ENCODE measurements at regions not wholly inside any gene's neighbourhood (a gene's known extent, or its start where the extent isn't known, plus 50 kb on each side); places are given as distances from the start of the nearest gene placed in this dataset.

- H3K9me3 ChIP-seq = no peaks in the 10 kb centered on the region
- intact Hi-C loops (cut with DNase I) = no loop called here
- no peak overlapping the region for H3K4me3 ChIP-seq
- H3K4me1 ChIP-seq = peaks cover 2 to 12% (median 9%) of the 10 kb centered on the region in 4 donors
- DNase-seq (ENCODE audit: extremely low spot score) = no peak
- no peak for TF ChIP-seq EP300 (IDR thresholded peaks at IDR 0.05)
- no peak for TF ChIP-seq POLR2AphosphoS5 (IDR thresholded peaks at IDR 0.05)
- no peak for TF ChIP-seq CTCF (IDR thresholded peaks at IDR 0.05)
- TF ChIP-seq POLR2A (IDR thresholded peaks at IDR 0.05; ENCODE audit: low read depth) = no peak
- H3K27ac ChIP-seq (replicated peaks in 1 of 4) = no peak overlapping the region
- no peaks in the 10 kb centered on the region for H3K36me3 ChIP-seq
- WGBS = 89% methylated on average over 3 of the region's 3 CpGs
- H3K27me3 ChIP-seq = no peaks in the 10 kb centered on the region
These were observed 146.1 kb upstream of the ADGRL2 start for GRCh38 chr1:81654657-81655056.

- H3K4me3 ChIP-seq = no peak overlapping the region
- H3K9me3 ChIP-seq = no peaks in the 10 kb centered on the region
- WGBS = 87% methylated on average over 7 of the region's 8 CpGs
- peaks cover 2 to 9% (median 7%) of the 10 kb centered on the region in 4 donors for H3K4me1 ChIP-seq
- H3K27ac ChIP-seq (replicated peaks in 1 of 4) = no peak overlapping the region
- DNase-seq (ENCODE audit: extremely low spot score) = no peak
- H3K36me3 ChIP-seq = no peaks in the 10 kb centered on the region
- H3K27me3 ChIP-seq = no peaks in the 10 kb centered on the region
- intact Hi-C loops (cut with DNase I) = no loop called here
- TF ChIP-seq CTCF (IDR thresholded peaks at IDR 0.05) (no peak), EP300 (IDR thresholded peaks at IDR 0.05) (no peak), POLR2A (IDR thresholded peaks at IDR 0.05; ENCODE audit: low read depth) (no peak), POLR2AphosphoS5 (IDR thresholded peaks at IDR 0.05) (no peak)
These were observed 146.6 kb upstream of the ADGRL2 start for GRCh38 chr1:81654147-81654546.

GRCh38 chr1:81650776-81651175 lies 150.0 kb upstream of the ADGRL2 start:
- H3K9me3 ChIP-seq = no peaks in the 10 kb centered on the region
- DNase-seq (ENCODE audit: extremely low spot score) = no peak
- TF ChIP-seq POLR2A (IDR thresholded peaks at IDR 0.05; ENCODE audit: low read depth) (no peak), CTCF (IDR thresholded peaks at IDR 0.05) (no peak), EP300 (IDR thresholded peaks at IDR 0.05) (no peak), POLR2AphosphoS5 (IDR thresholded peaks at IDR 0.05) (no peak)
- no peaks in the 10 kb centered on the region for H3K27me3 ChIP-seq
- no peaks in the 10 kb centered on the region for H3K36me3 ChIP-seq
- H3K4me1 ChIP-seq = peaks cover 2 to 7% (median 7%) of the 10 kb centered on the region in 4 donors
- H3K4me3 ChIP-seq = no peak overlapping the region
- H3K27ac ChIP-seq (replicated peaks in 1 of 4) = no peak overlapping the region
- intact Hi-C loops (cut with DNase I) = no loop called here

GRCh38 chr1:81635816-81636215 lies 164.9 kb upstream of the ADGRL2 start:
- H3K27me3 ChIP-seq = no peaks in the 10 kb centered on the region
- intact Hi-C loops (cut with DNase I) = no loop called here
- TF ChIP-seq POLR2AphosphoS5 (IDR thresholded peaks at IDR 0.05) = no peak
- no peak for TF ChIP-seq EP300 (IDR thresholded peaks at IDR 0.05)
- TF ChIP-seq CTCF (IDR thresholded peaks at IDR 0.05) = no peak
- no peak for TF ChIP-seq POLR2A (IDR thresholded peaks at IDR 0.05; ENCODE audit: low read depth)
- DNase-seq (ENCODE audit: extremely low spot score) = no peak
- H3K4me1 ChIP-seq = no peaks in the 10 kb centered on the region
- no peaks in the 10 kb centered on the region for H3K9me3 ChIP-seq
- WGBS = 93% methylated on average over 2 of the region's 2 CpGs
- H3K27ac ChIP-seq (replicated peaks in 1 of 4) = no peak overlapping the region
- H3K4me3 ChIP-seq = no peak overlapping the region
- H3K36me3 ChIP-seq = no peaks in the 10 kb centered on the region

GRCh38 chr1:81634294-81634693 lies 166.4 kb upstream of the ADGRL2 start:
- no peaks in the 10 kb centered on the region for H3K9me3 ChIP-seq
- H3K36me3 ChIP-seq = no peaks in the 10 kb centered on the region
- intact Hi-C loops (cut with DNase I) = no loop called here
- H3K4me3 ChIP-seq = no peak overlapping the region
- no peaks in the 10 kb centered on the region for H3K27me3 ChIP-seq
- no peak overlapping the region for H3K27ac ChIP-seq (replicated peaks in 1 of 4)
- no peak for TF ChIP-seq POLR2A (IDR thresholded peaks at IDR 0.05; ENCODE audit: low read depth)
- no peak for TF ChIP-seq POLR2AphosphoS5 (IDR thresholded peaks at IDR 0.05)
- TF ChIP-seq EP300 (IDR thresholded peaks at IDR 0.05) = no peak
- no peak for TF ChIP-seq CTCF (IDR thresholded peaks at IDR 0.05)
- DNase-seq (ENCODE audit: extremely low spot score) = no peak
- H3K4me1 ChIP-seq = no peaks in the 10 kb centered on the region
- 95% methylated on average over 6 of the region's 6 CpGs for WGBS
